Keratinocyte (primary cell): ENCODE measurements at regions not wholly inside any gene's neighbourhood (a gene's known extent, or its start where the extent isn't known, plus 50 kb on each side); places are given as distances from the start of the nearest gene placed in this dataset.

ENCODE experiments used
- EZH2 ChIP-seq: IDR thresholded peaks from one replicate; pipeline ENCODE4 v1.6.1; 2012; ENCODE audit warnings: inconsistent platforms, mild to moderate bottlenecking, low read length, moderate library complexity
- TF ChIP-seq, protein P1 (sequence below), 3 experiments: IDR thresholded peaks in 1 of 3; conservative IDR thresholded peaks in 1 of 3; optimal IDR thresholded peaks in 1 of 3; 2 replicates in 2 of 3; 3 replicates in 1 of 3; pipeline versions ENCODE3 to v1.5.1; 2011; ENCODE audit warnings: low read length in 3 of 3, mild to moderate bottlenecking in 3 of 3, moderate library complexity in 2 of 3, control low read depth in 1 of 3, inconsistent platforms in 1 of 3; ENCODE audit not compliant: insufficient read depth in 2 of 3; ENCODE audit errors: extremely low read depth in 1 of 3

DNA sequence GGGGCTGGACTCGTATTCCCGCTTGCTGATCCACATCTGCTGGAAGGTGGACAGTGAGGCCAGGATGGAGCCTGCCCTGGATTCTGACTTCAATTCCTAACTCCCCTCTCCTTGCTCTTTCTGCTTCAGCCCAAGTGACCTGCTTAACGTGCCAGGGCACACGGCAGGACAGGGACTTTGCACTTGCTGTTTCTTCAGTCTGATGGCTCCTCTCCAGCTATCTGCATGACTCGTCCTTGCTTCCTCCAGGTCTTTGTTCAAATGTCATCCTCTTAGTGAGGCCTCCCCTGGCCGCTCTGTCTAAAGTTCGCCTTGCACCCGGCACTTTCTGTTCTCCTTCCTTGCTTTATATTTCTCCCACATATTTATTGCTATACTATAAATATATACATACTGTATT lies 357.6 kb downstream of the MTX2 start:
- no peak for TF ChIP-seq EZH2
- TF ChIP-seq, protein P1, sequence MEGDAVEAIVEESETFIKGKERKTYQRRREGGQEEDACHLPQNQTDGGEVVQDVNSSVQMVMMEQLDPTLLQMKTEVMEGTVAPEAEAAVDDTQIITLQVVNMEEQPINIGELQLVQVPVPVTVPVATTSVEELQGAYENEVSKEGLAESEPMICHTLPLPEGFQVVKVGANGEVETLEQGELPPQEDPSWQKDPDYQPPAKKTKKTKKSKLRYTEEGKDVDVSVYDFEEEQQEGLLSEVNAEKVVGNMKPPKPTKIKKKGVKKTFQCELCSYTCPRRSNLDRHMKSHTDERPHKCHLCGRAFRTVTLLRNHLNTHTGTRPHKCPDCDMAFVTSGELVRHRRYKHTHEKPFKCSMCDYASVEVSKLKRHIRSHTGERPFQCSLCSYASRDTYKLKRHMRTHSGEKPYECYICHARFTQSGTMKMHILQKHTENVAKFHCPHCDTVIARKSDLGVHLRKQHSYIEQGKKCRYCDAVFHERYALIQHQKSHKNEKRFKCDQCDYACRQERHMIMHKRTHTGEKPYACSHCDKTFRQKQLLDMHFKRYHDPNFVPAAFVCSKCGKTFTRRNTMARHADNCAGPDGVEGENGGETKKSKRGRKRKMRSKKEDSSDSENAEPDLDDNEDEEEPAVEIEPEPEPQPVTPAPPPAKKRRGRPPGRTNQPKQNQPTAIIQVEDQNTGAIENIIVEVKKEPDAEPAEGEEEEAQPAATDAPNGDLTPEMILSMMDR (optimal IDR thresholded peaks at IDR 0.05 in 1 of 3, IDR thresholded peaks at IDR 0.05 in 1 of 3, conservative IDR thresholded peaks at IDR 0.05 in 1 of 3; ENCODE audit: extremely low read depth in 1 of 3, insufficient read depth in 2 of 3, low read length in 3 of 3) = no peak
